ENCODE measurements at regions not wholly inside any gene's neighbourhood (a gene's known extent, or its start where the extent isn't known, plus 50 kb on each side); places are given as distances from the start of the nearest gene placed in this dataset.

GRCh38 chr18:45218436-45218835 is 396.8 kb upstream of the SLC14A2 start:
- TF ChIP-seq CTCF (IDR thresholded peaks at IDR 0.05; ENCODE audit: low read depth, low read length): no peak
- H3K4me3 ChIP-seq (ENCODE audit: low read depth, low read length): no peak overlapping the region

GRCh38 chr18:45221363-45221762 is 393.9 kb upstream of the SLC14A2 start:
- H3K4me3 ChIP-seq (ENCODE audit: low read depth, low read length): no peak overlapping the region

GRCh38 chr18:45222180-45222579 is 393.1 kb upstream of the SLC14A2 start:
- H3K4me3 ChIP-seq (ENCODE audit: low read depth, low read length): no peak overlapping the region
- no peak for TF ChIP-seq CTCF (IDR thresholded peaks at IDR 0.05; ENCODE audit: low read depth, low read length)

More at GRCh38 chr18:45221363-45221762, 393.9 kb upstream of the SLC14A2 start:
- TF ChIP-seq CTCF (IDR thresholded peaks at IDR 0.05; ENCODE audit: low read depth, low read length): no peak

- TF ChIP-seq CTCF (IDR thresholded peaks at IDR 0.05; ENCODE audit: low read depth, low read length): no peak
- no peak overlapping the region for H3K4me3 ChIP-seq (ENCODE audit: low read depth, low read length)
Measured at GRCh38 chr18:45227001-45227742, 388.1 kb upstream of the SLC14A2 start.

GRCh38 chr18:45228796-45229388 is 386.4 kb upstream of the SLC14A2 start:
- TF ChIP-seq CTCF (IDR thresholded peaks at IDR 0.05; ENCODE audit: low read depth, low read length): no peak

GRCh38 chr18:45231617-45232016 is 383.7 kb upstream of the SLC14A2 start:
- TF ChIP-seq CTCF (IDR thresholded peaks at IDR 0.05; ENCODE audit: low read depth, low read length): no peak

More at GRCh38 chr18:45228796-45229388, 386.4 kb upstream of the SLC14A2 start:
- H3K4me3 ChIP-seq (ENCODE audit: low read depth, low read length): no peak overlapping the region

GRCh38 chr18:45232061-45232460 is 383.2 kb upstream of the SLC14A2 start:
- TF ChIP-seq CTCF (IDR thresholded peaks at IDR 0.05; ENCODE audit: low read depth, low read length): no peak
- no peak overlapping the region for H3K4me3 ChIP-seq (ENCODE audit: low read depth, low read length)

More at GRCh38 chr18:45231617-45232016, 383.7 kb upstream of the SLC14A2 start:
- no peak overlapping the region for H3K4me3 ChIP-seq (ENCODE audit: low read depth, low read length)
